ENCODE measurements at regions not wholly inside any gene's neighbourhood (a gene's known extent, or its start where the extent isn't known, plus 50 kb on each side); places are given as distances from the start of the nearest gene placed in this dataset.

DNA sequence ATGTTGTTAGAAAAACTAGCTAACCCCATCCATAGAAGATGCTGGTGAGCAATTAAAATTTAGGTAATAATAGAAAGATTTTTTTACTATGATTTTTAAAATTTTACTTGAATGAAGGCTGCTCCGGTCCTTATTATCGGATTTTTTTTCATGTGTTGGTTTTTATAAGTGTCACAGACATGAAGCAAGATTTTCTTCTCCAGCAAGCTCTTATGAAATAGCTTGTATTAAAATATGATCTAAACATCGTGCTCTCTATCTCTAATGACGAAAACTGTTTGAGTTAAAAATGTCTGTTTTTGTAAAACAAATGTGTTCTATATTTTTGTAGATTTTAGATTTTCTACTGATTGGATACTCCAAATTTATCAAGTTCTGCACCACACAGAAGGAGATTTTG, 339.6 kb downstream of the ZNF536 start:
- Histone ChIP-seq H3K4me3 (no peak overlapping the region), H3K36me3 (no peaks in the 10 kb centered on the region), H3K4me1 (no peaks in the 10 kb centered on the region), H3K27ac (no peak overlapping the region), H3K9me3 (no peaks in the 10 kb centered on the region), H3K27me3 (no peaks in the 10 kb centered on the region)
- DNase-seq (ENCODE audit: low spot score) = no peak
- TF ChIP-seq, protein P1, sequence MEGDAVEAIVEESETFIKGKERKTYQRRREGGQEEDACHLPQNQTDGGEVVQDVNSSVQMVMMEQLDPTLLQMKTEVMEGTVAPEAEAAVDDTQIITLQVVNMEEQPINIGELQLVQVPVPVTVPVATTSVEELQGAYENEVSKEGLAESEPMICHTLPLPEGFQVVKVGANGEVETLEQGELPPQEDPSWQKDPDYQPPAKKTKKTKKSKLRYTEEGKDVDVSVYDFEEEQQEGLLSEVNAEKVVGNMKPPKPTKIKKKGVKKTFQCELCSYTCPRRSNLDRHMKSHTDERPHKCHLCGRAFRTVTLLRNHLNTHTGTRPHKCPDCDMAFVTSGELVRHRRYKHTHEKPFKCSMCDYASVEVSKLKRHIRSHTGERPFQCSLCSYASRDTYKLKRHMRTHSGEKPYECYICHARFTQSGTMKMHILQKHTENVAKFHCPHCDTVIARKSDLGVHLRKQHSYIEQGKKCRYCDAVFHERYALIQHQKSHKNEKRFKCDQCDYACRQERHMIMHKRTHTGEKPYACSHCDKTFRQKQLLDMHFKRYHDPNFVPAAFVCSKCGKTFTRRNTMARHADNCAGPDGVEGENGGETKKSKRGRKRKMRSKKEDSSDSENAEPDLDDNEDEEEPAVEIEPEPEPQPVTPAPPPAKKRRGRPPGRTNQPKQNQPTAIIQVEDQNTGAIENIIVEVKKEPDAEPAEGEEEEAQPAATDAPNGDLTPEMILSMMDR (IDR thresholded peaks at IDR 0.05) = no peak

DNA sequence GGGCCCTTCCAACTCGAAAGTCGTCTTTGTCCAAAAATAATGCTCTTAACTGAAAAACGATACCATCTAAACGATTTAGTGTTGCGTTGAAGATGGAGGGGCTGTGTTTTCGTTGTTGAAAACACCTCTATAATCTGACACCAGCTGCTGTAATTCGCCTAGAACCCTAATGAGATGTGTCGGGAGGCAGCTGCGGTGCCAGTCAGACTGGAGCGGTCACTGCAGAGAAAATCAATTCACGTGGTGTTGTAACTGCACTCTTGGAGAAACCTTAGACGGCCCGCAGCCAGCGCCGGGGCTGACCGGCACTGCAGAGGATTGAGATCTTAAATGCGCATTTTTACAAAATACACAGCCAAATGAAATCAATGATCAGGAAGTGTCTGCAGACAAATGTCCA, 339.1 kb downstream of the ZNF536 start:
- TF ChIP-seq, protein P1 (IDR thresholded peaks at IDR 0.05) = no peak
- H3K27ac ChIP-seq = no peak overlapping the region

DNA sequence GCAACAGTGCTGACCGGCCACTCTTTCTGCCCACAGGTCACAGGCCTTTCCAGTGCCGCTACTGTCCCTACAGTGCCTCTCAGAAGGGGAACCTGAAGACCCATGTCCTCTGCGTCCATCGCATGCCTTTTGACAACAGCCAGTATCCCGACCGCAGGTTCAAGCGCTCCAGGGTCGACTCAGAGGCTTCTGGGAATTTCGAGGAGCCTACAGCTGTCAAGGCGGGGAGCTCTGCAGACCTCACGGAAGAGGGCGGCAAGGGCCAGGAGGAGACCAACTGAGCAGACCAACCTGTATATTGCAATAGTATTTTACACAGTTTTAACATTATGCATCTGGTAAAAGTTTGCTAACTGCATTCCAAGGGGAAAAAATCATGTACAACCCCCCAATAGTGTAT, 338.5 kb downstream of the ZNF536 start:
- TF ChIP-seq, protein P1 (IDR thresholded peaks at IDR 0.05) = no peak
- no peak for DNase-seq (ENCODE audit: low spot score)
- H3K27ac ChIP-seq = no peak overlapping the region
- H3K27me3 ChIP-seq = no peaks in the 10 kb centered on the region
- H3K4me3 ChIP-seq = no peak overlapping the region
- no peaks in the 10 kb centered on the region for H3K36me3 ChIP-seq
- no peaks in the 10 kb centered on the region for H3K4me1 ChIP-seq
- H3K9me3 ChIP-seq = no peaks in the 10 kb centered on the region

More for the DNA sequence above, 339.1 kb downstream of the ZNF536 start:
- Histone ChIP-seq H3K27me3 (no peaks in the 10 kb centered on the region), H3K4me3 (no peak overlapping the region), H3K4me1 (no peaks in the 10 kb centered on the region), H3K36me3 (no peaks in the 10 kb centered on the region), H3K9me3 (no peaks in the 10 kb centered on the region)
- no peak for DNase-seq (ENCODE audit: low spot score)

DNA sequence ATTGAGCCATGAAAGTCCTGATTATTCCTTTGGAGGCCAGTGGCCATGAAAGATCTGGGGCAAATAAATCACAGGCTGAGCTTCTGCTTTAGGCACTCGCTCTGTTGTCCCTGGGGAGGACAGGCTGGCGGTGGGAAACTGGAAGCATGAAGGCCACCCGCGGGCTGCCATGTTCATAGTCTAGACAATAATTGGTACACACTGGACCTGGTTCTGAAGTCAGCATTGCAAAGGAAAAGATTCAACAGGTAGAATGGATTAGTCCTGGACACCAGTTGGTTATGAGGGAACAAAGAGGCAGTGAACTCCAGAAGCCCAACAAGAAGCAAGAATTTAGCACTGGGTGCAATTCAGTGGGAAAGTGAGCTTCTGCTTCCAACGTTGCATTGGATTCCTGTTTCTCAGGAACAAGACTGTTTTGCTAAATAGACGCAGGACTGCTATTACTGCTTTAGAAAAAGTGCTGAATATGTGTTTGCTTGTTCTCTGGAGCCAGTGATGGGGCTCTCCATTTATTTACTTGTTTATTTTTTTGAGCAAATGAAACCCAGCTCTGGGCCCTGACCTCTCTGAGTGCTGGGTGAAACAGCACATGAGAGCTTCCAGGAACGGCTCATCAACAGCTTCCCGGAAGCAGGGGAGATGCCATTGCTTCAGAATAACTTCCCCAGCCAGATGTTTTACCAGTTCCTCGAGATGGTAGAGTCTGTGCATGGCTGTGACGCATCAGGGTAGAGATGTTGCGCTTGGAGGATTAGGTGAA, 336.4 kb downstream of the ZNF536 start:
- DNase-seq (ENCODE audit: low spot score) = no peak
- H3K4me3 ChIP-seq = no peak overlapping the region
- TF ChIP-seq, protein P1 (IDR thresholded peaks at IDR 0.05) = no peak
- H3K27me3 ChIP-seq = no peaks in the 10 kb centered on the region
- no peak overlapping the region for H3K27ac ChIP-seq
- H3K9me3 ChIP-seq = no peaks in the 10 kb centered on the region
- no peaks in the 10 kb centered on the region for H3K4me1 ChIP-seq
- no peaks in the 10 kb centered on the region for H3K36me3 ChIP-seq

DNA sequence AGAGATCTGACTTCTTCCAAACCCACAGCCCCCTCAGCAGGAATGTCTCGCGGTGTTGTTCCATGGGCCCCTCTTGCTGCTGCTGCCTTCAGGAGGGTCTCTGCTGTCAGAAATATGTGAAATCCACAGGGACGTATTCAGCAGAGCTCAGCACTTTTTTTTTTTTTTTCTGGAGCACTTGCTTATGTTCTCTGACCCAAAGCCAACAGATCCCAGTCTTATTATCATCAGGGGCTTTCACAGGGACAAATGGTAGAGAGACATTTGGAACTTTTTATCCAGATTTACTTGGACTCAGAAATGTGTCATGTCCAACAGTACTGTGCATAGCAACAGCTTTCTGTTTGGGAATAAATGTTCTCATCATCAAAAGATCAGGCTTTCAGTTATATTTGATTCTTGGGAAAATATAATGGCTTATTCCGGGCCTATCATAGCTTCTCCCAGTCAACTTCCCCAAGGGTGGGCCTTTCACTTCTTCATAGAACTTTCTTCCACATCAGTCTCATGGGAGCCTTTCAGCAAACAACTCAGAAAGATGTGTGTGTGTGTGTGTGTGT, 332.7 kb downstream of the ZNF536 start:
- no peak for DNase-seq (ENCODE audit: low spot score)
- Histone ChIP-seq H3K27me3 (no peaks in the 10 kb centered on the region), H3K27ac (no peak overlapping the region), H3K36me3 (no peaks in the 10 kb centered on the region), H3K4me3 (no peak overlapping the region), H3K9me3 (no peaks in the 10 kb centered on the region), H3K4me1 (no peaks in the 10 kb centered on the region)
- TF ChIP-seq, protein P1 (IDR thresholded peaks at IDR 0.05) = no peak

All from right atrium auricular region (tissue), 2 donors.